Caco-2 (cell line): ENCODE measurements at regions not wholly inside any gene's neighbourhood (a gene's known extent, or its start where the extent isn't known, plus 50 kb on each side); places are given as distances from the start of the nearest gene placed in this dataset.

ENCODE experiments used
- BruUV-seq: library from RNA; stranded (reverse); fragments of 400-500 nt; replicated peaks from 2 replicates; lab custom pipeline; 2021; lab: Mats Ljungman, UMichigan
- CTCF ChIA-PET: fragments of 300-600 bp; sonication (Branson Sonifier 250); formaldehyde crosslinking; loops from one replicate; lab custom pipeline; 2022; ENCODE audit warnings: antibody characterized with exemption; lab: Charles Lee
- POLR2A ChIA-PET: fragments of 300-600 bp; sonication (Branson Sonifier 250); formaldehyde crosslinking; loops from one replicate; lab custom pipeline; 2022; ENCODE audit warnings: antibody characterized with exemption; lab: Charles Lee
- DNase-seq, 2 experiments: peaks; one replicate each; pipeline versions ENCODE4 v3.0.0 to v3.0.0-alpha.2; 2020 to 2022
- H3K27me3 ChIP-seq: replicated peaks from 2 replicates; pipeline ENCODE4 v1.6.0; 2011; ENCODE audit warnings: low read length; ENCODE audit not compliant: control insufficient read depth, insufficient read depth
- H3K36me3 ChIP-seq: 2 replicates; pipeline ENCODE4 v1.5.1; 2011; ENCODE audit warnings: low read length; ENCODE audit not compliant: control insufficient read depth, insufficient read depth
- H3K4me1 ChIP-seq: fragments of 250-450 bp; sonication (Bioruptor Pico); 2 replicates; pipeline ENCODE4 v1.5.1; 2020; ENCODE audit warnings: mild to moderate bottlenecking
- H3K4me3 ChIP-seq: 2 replicates; pipeline ENCODE4 v1.5.1; 2011; ENCODE audit warnings: low read depth, mild to moderate bottlenecking, control low read depth, low read length
- H3K9me3 ChIP-seq: fragments of 250-450 bp; sonication (Bioruptor Pico); 2 replicates; pipeline ENCODE4 v1.5.1; 2020; ENCODE audit warnings: mild to moderate bottlenecking, moderate library complexity
- H3K27ac Mint-ChIP-seq: one replicate; pipeline ENCODE4 v1.8.0; 2022; ENCODE audit warnings: mixed read lengths; ENCODE audit not compliant: unreplicated experiment
- H3K27me3 Mint-ChIP-seq: one replicate; pipeline ENCODE4 v1.8.0; 2022; ENCODE audit warnings: mixed read lengths; ENCODE audit not compliant: insufficient read depth, unreplicated experiment
- H3K36me3 Mint-ChIP-seq: one replicate; pipeline ENCODE4 v1.8.0; 2022; ENCODE audit warnings: mild to moderate bottlenecking, mixed read lengths; ENCODE audit not compliant: insufficient read depth, unreplicated experiment
- H3K4me1 Mint-ChIP-seq: one replicate; pipeline ENCODE4 v1.8.0; 2022; ENCODE audit warnings: low read depth, mixed read lengths; ENCODE audit not compliant: unreplicated experiment
- H3K4me3 Mint-ChIP-seq: one replicate; pipeline ENCODE4 v1.8.0; 2022; ENCODE audit warnings: mild to moderate bottlenecking, moderate library complexity, mixed read lengths; ENCODE audit not compliant: unreplicated experiment
- H3K9me3 Mint-ChIP-seq: one replicate; pipeline ENCODE4 v1.8.0; 2022; ENCODE audit warnings: mixed read lengths; ENCODE audit not compliant: unreplicated experiment
- intact Hi-C: fragments of 100-400 bp; cut with micrococcal nuclease; formaldehyde crosslinking; loops from one replicate; pipeline ENCODE4 v1.10.0; 2022; ENCODE audit not compliant: unreplicated experiment
- TF ChIP-seq, protein P1 (sequence below), 2 experiments: fragments of 200-600 bp in 1 of 2; IDR thresholded peaks; 1 replicate in 1 of 2; 2 replicates in 1 of 2; pipeline versions ENCODE4 v1.5.1 to v1.8.0; 2011 to 2022; ENCODE audit warnings: antibody characterized with exemption in 1 of 2, control low read depth in 1 of 2, inconsistent platforms in 1 of 2, low read depth in 1 of 2, low read length in 1 of 2, mild to moderate bottlenecking in 1 of 2, moderate library complexity in 1 of 2; ENCODE audit not compliant: insufficient read depth in 1 of 2, severe bottlenecking in 1 of 2, unreplicated experiment in 1 of 2

DNA sequence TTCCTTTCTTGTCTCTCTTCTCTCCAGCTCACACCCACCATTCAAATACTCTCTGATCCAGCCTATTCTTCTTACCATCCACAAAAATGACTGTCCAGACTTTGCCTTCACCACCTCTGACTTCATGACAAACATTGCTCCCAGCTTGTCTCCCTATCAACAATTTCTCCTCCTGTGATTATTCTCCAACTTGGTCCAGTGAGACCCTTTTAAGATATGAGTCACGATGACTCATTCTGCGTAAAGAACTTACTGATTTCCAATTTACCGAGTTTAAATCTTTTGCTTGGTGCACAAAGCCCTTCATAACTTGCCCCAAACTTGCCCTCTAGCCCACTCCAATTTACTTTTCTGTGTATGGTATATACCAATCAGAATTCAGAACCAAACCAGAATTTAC is 833.2 kb downstream of the MAFB start:
- CTCF ChIA-PET, result interaction anchor here (1.0 kb wide), 1 partner anchor 18 kb away, joined by 3 read pairs; no protein-coding TSS in a partner anchor
- no peaks in the 10 kb centered on the region for H3K9me3 Mint-ChIP-seq
- POLR2A ChIA-PET, result no interaction called here
- intact Hi-C loops, result no loop called here
- no peaks in the 10 kb centered on the region for H3K36me3 Mint-ChIP-seq
- no peak for DNase-seq
- Histone ChIP-seq H3K36me3 (no peaks in the 10 kb centered on the region), H3K9me3 (no peaks in the 10 kb centered on the region), H3K27me3 (no peaks in the 10 kb centered on the region), H3K4me1 (no peaks in the 10 kb centered on the region), H3K4me3 (no peak overlapping the region)
- BruUV-seq, result no TSS peak
- H3K4me3 Mint-ChIP-seq, result no peak overlapping the region
- no peaks in the 10 kb centered on the region for H3K4me1 Mint-ChIP-seq
- H3K27me3 Mint-ChIP-seq, result peaks cover 9% of the 10 kb centered on the region
- no peak overlapping the region for H3K27ac Mint-ChIP-seq
- TF ChIP-seq, protein P1, sequence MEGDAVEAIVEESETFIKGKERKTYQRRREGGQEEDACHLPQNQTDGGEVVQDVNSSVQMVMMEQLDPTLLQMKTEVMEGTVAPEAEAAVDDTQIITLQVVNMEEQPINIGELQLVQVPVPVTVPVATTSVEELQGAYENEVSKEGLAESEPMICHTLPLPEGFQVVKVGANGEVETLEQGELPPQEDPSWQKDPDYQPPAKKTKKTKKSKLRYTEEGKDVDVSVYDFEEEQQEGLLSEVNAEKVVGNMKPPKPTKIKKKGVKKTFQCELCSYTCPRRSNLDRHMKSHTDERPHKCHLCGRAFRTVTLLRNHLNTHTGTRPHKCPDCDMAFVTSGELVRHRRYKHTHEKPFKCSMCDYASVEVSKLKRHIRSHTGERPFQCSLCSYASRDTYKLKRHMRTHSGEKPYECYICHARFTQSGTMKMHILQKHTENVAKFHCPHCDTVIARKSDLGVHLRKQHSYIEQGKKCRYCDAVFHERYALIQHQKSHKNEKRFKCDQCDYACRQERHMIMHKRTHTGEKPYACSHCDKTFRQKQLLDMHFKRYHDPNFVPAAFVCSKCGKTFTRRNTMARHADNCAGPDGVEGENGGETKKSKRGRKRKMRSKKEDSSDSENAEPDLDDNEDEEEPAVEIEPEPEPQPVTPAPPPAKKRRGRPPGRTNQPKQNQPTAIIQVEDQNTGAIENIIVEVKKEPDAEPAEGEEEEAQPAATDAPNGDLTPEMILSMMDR (IDR thresholded peaks at IDR 0.05; ENCODE audit: insufficient read depth in 1 of 2, low read depth in 1 of 2, low read length in 1 of 2, severe bottlenecking in 1 of 2, unreplicated experiment in 1 of 2), result no peak

DNA sequence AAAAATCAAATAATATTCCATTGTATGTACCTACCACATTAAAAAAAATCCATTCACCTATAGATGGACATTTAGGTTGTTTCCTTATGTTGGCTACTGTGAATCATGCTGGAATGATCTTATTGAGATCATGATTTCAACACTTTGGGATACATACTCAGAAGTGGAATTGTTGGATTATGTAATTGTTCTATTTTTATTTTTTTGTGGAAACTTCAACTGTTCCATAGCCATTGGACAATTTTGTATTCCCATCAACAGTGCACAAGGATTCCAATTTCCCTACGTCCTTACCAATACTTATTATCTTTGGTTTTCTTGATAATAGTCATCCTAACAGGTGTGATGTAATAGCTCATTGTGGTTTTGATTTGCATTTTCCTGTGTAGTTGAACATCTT is 834.0 kb downstream of the MAFB start:
- Mint-ChIP-seq H3K4me1 (no peaks in the 10 kb centered on the region), H3K27ac (no peak overlapping the region), H3K27me3 (peaks cover 9% of the 10 kb centered on the region), H3K36me3 (no peaks in the 10 kb centered on the region), H3K9me3 (no peaks in the 10 kb centered on the region), H3K4me3 (no peak overlapping the region)
- intact Hi-C loops, result no loop called here
- Histone ChIP-seq H3K27me3 (no peaks in the 10 kb centered on the region), H3K4me1 (no peaks in the 10 kb centered on the region), H3K36me3 (no peaks in the 10 kb centered on the region), H3K4me3 (no peak overlapping the region), H3K9me3 (no peaks in the 10 kb centered on the region)
- BruUV-seq, result no TSS peak
- TF ChIP-seq, protein P1 (IDR thresholded peaks at IDR 0.05; ENCODE audit: insufficient read depth in 1 of 2, low read depth in 1 of 2, low read length in 1 of 2, severe bottlenecking in 1 of 2, unreplicated experiment in 1 of 2), result no peak
- POLR2A ChIA-PET, result no interaction called here
- CTCF ChIA-PET, result interaction anchor here (1.0 kb wide), 1 partner anchor 19 kb away, joined by 3 read pairs; no protein-coding TSS in a partner anchor
- no peak for DNase-seq

DNA sequence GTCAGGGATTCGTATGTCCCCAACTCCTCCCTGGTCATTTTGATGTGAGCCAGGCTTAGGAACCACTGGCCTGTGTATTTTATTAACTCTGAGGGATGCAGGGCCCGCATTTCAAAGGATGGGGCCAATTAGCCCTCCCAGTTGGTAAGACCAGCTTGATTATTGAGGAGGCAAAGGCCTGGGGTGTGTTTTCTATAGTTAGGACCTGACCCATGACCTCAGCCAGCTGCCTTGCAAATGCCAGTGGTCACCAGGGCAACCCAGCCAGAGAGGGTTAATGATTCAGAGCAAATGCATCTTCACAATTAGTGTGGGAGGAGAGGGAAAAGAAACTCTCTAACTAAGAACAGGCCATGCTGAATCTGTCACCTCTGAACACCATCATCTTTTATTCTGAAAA is 835.4 kb downstream of the MAFB start:
- no TSS peak for BruUV-seq
- H3K27ac Mint-ChIP-seq, result no peak overlapping the region
- Histone ChIP-seq H3K27me3 (no peaks in the 10 kb centered on the region), H3K4me1 (no peaks in the 10 kb centered on the region), H3K36me3 (no peaks in the 10 kb centered on the region), H3K4me3 (no peak overlapping the region), H3K9me3 (no peaks in the 10 kb centered on the region)
- intact Hi-C loops, result no loop called here
- no peaks in the 10 kb centered on the region for H3K36me3 Mint-ChIP-seq
- H3K9me3 Mint-ChIP-seq, result no peaks in the 10 kb centered on the region
- POLR2A ChIA-PET, result no interaction called here
- H3K4me3 Mint-ChIP-seq, result no peak overlapping the region
- TF ChIP-seq, protein P1 (IDR thresholded peaks at IDR 0.05; ENCODE audit: insufficient read depth in 1 of 2, low read depth in 1 of 2, low read length in 1 of 2, severe bottlenecking in 1 of 2, unreplicated experiment in 1 of 2), result no peak
- H3K27me3 Mint-ChIP-seq, result peaks cover 8% of the 10 kb centered on the region
- DNase-seq, result no peak
- CTCF ChIA-PET, result interaction anchor here (1.2 kb wide), 1 partner anchor 20 kb away, joined by 3 read pairs; no protein-coding TSS in a partner anchor
- no peaks in the 10 kb centered on the region for H3K4me1 Mint-ChIP-seq
